Activated CD4-positive, alpha-beta T cell treated with anti-CD3 and anti-CD28 coated beads for 36 hours (primary cell): ENCODE measurements at regions not wholly inside any gene's neighbourhood (a gene's known extent, or its start where the extent isn't known, plus 50 kb on each side); places are given as distances from the start of the nearest gene placed in this dataset.
A peak's percentile ranks its signal among the peaks of the same experiment; 100 is the strongest.
"Not testable (repeated sequence)": the region's sequence is repeated elsewhere in the genome, so short reads cannot be mapped to it uniquely, and the experiment has no call there.

Experiments used
- ATAC-seq: fragments of 200-7000 bp; cut with Tn5 transposase; one replicate; pipeline ENCODE4 v1.10.0; 2021; ENCODE audit warnings: mild to moderate bottlenecking, moderate library complexity
- CTCF ChIA-PET: fragments of 350-600 bp; sonication (Branson Sonifier 250); formaldehyde crosslinking; loops from one replicate; lab custom pipeline; 2021; ENCODE audit warnings: antibody characterized with exemption; lab: Charles Lee
- POLR2A ChIA-PET: fragments of 350-600 bp; sonication (Branson Sonifier 250); formaldehyde crosslinking; loops from one replicate; lab custom pipeline; 2021; ENCODE audit warnings: antibody characterized with exemption, inconsistent platforms; lab: Charles Lee
- DNase-seq: peaks from one replicate; pipeline ENCODE4 v3.0.0-alpha.2; 2020
- H3K27ac Mint-ChIP-seq: one replicate; pipeline ENCODE4 v1.8.0; 2021; ENCODE audit warnings: mixed read lengths
- H3K27me3 Mint-ChIP-seq: one replicate; pipeline ENCODE4 v1.8.0; 2021; ENCODE audit warnings: mixed read lengths
- H3K36me3 Mint-ChIP-seq: one replicate; pipeline ENCODE4 v1.8.0; 2021; ENCODE audit warnings: low read depth, mixed read lengths
- H3K4me1 Mint-ChIP-seq: one replicate; pipeline ENCODE4 v1.8.0; 2021; ENCODE audit warnings: mixed read lengths
- H3K4me3 Mint-ChIP-seq: one replicate; pipeline ENCODE4 v1.8.0; 2021; ENCODE audit warnings: mild to moderate bottlenecking, moderate library complexity, mixed read lengths
- H3K9me3 Mint-ChIP-seq: one replicate; pipeline ENCODE4 v1.8.0; 2021; ENCODE audit warnings: low read depth, mixed read lengths
- intact Hi-C, 2 experiments: fragments of 100-400 bp; cut with DNase I in 1 of 2; cut with micrococcal nuclease in 1 of 2; formaldehyde crosslinking; loops; one replicate each; pipeline versions ENCODE4 v1.14.2 to v1.15.1; 2022 to 2024; cut with DNase I, micrococcal nuclease

- ChIA-PET POLR2A (no interaction called here), CTCF (interaction anchor here (0.6 to 1.3 kb wide), 3 partner anchors 9 to 197 kb away, joined by 3 read pairs; no protein-coding TSS in a partner anchor)
- H3K27me3 Mint-ChIP-seq: no peaks in the 10 kb centered on the region
- H3K36me3 Mint-ChIP-seq: peaks cover 23% of the 10 kb centered on the region
- H3K4me3 Mint-ChIP-seq: no peak overlapping the region
- H3K4me1 Mint-ChIP-seq: no peaks in the 10 kb centered on the region
- no peak overlapping the region for H3K27ac Mint-ChIP-seq
- DNase-seq: no peak
- ATAC-seq: no peak
- intact Hi-C loops: no loop called here
- H3K9me3 Mint-ChIP-seq: no peaks in the 10 kb centered on the region
Observed at GRCh38 chr6:144488590-144488989, 203.5 kb downstream of the UTRN start.

- no peak overlapping the region for H3K4me3 Mint-ChIP-seq
- H3K9me3 Mint-ChIP-seq: no peaks in the 10 kb centered on the region
- H3K36me3 Mint-ChIP-seq: peaks cover 33% of the 10 kb centered on the region
- peaks cover 9% of the 10 kb centered on the region for H3K4me1 Mint-ChIP-seq
- H3K27ac Mint-ChIP-seq: no peak overlapping the region
- ATAC-seq: no peak
- intact Hi-C loops: no loop called here
- ChIA-PET CTCF (no interaction called here), POLR2A (interaction anchor here (0.9 kb wide), 1 partner anchor 258 kb away, joined by 8 read pairs; no protein-coding TSS in a partner anchor)
- no peaks in the 10 kb centered on the region for H3K27me3 Mint-ChIP-seq
- no peak for DNase-seq
Observed at GRCh38 chr6:144493035-144493910, 208.1 kb downstream of the UTRN start.

GRCh38 chr6:144495076-144495475 lies 209.9 kb downstream of the UTRN start:
- H3K27me3 Mint-ChIP-seq, H3K9me3 Mint-ChIP-seq, DNase-seq, intact Hi-C loops, H3K4me3 Mint-ChIP-seq, ATAC-seq, H3K27ac Mint-ChIP-seq, POLR2A ChIA-PET, H3K4me1 Mint-ChIP-seq: not testable (repeated sequence)
- CTCF ChIA-PET: interaction anchor here (0.9 kb wide), 1 partner anchor 279 kb away, joined by 3 read pairs; no protein-coding TSS in a partner anchor
- H3K36me3 Mint-ChIP-seq: peaks cover 39% of the 10 kb centered on the region

- DNase-seq (no peak), ATAC-seq (no peak)
- H3K4me3 Mint-ChIP-seq: no peak overlapping the region
- peaks cover under 1% of the 10 kb centered on the region for H3K9me3 Mint-ChIP-seq
- H3K4me1 Mint-ChIP-seq: peaks cover 15% of the 10 kb centered on the region
- intact Hi-C loops: no loop called here
- H3K36me3 Mint-ChIP-seq: peaks cover 43% of the 10 kb centered on the region
- H3K27me3 Mint-ChIP-seq: no peaks in the 10 kb centered on the region
- peak overlapping the region; percentile 11 for H3K27ac Mint-ChIP-seq
- POLR2A ChIA-PET: interaction anchor here (0.7 kb wide), 1 partner anchor 27 kb away, joined by 4 read pairs; no protein-coding TSS in a partner anchor
- CTCF ChIA-PET: no interaction called here
Observed at GRCh38 chr6:144497650-144498049, 212.5 kb downstream of the UTRN start.

- Mint-ChIP-seq H3K36me3 (peaks cover 66% of the 10 kb centered on the region), H3K27ac (peak overlapping the region; percentile 32), H3K9me3 (peaks cover 21% of the 10 kb centered on the region), H3K27me3 (no peaks in the 10 kb centered on the region), H3K4me3 (no peak overlapping the region), H3K4me1 (peaks cover 18% of the 10 kb centered on the region)
- ChIA-PET POLR2A (no interaction called here), CTCF (interaction anchor here (0.7 to 1.3 kb wide), 2 partner anchors 21 to 273 kb away, joined by 3 read pairs; no protein-coding TSS in a partner anchor)
- peak; percentile 78 for ATAC-seq
- DNase-seq: peak; percentile 12
- intact Hi-C loops: no loop called here
Observed at GRCh38 chr6:144500892-144501291, 215.8 kb downstream of the UTRN start.

- H3K27ac Mint-ChIP-seq, DNase-seq, ATAC-seq, H3K4me3 Mint-ChIP-seq, intact Hi-C loops, H3K27me3 Mint-ChIP-seq, POLR2A ChIA-PET: not testable (repeated sequence)
- peaks cover 27% of the 10 kb centered on the region for H3K9me3 Mint-ChIP-seq
- peaks cover 10% of the 10 kb centered on the region for H3K4me1 Mint-ChIP-seq
- peaks cover 62% of the 10 kb centered on the region for H3K36me3 Mint-ChIP-seq
- CTCF ChIA-PET: interaction anchor here (0.6 to 0.7 kb wide), 2 partner anchors 23 to 506 kb away, joined by 3 read pairs; no protein-coding TSS in a partner anchor
Observed at GRCh38 chr6:144505214-144505613, 220.1 kb downstream of the UTRN start.

GRCh38 chr6:144506051-144506450 lies 220.9 kb downstream of the UTRN start:
- POLR2A ChIA-PET, H3K27me3 Mint-ChIP-seq, H3K4me1 Mint-ChIP-seq, H3K27ac Mint-ChIP-seq, ATAC-seq, DNase-seq, intact Hi-C loops, H3K4me3 Mint-ChIP-seq: not testable (repeated sequence)
- H3K36me3 Mint-ChIP-seq: peaks cover 57% of the 10 kb centered on the region
- CTCF ChIA-PET: interaction anchor here (0.7 kb wide), 1 partner anchor 505 kb away, joined by 3 read pairs; no protein-coding TSS in a partner anchor
- H3K9me3 Mint-ChIP-seq: peaks cover 27% of the 10 kb centered on the region

- ATAC-seq, CTCF ChIA-PET, intact Hi-C loops, H3K4me3 Mint-ChIP-seq, POLR2A ChIA-PET, H3K27me3 Mint-ChIP-seq, DNase-seq, H3K4me1 Mint-ChIP-seq, H3K27ac Mint-ChIP-seq: not testable (repeated sequence)
- Mint-ChIP-seq H3K36me3 (peaks cover 49% of the 10 kb centered on the region), H3K9me3 (peaks cover 25% of the 10 kb centered on the region)
Observed at GRCh38 chr6:144507772-144508312, 222.7 kb downstream of the UTRN start.

- ATAC-seq (no peak), DNase-seq (no peak)
- peaks cover 2% of the 10 kb centered on the region for H3K4me1 Mint-ChIP-seq
- ChIA-PET CTCF (no interaction called here), POLR2A (interaction anchor here (0.6 kb wide), 1 partner anchor 411 kb away, joined by 4 read pairs; no protein-coding TSS in a partner anchor)
- H3K27me3 Mint-ChIP-seq: no peaks in the 10 kb centered on the region
- no peak overlapping the region for H3K4me3 Mint-ChIP-seq
- peaks cover 6% of the 10 kb centered on the region for H3K9me3 Mint-ChIP-seq
- H3K36me3 Mint-ChIP-seq: peaks cover 25% of the 10 kb centered on the region
- no peak overlapping the region for H3K27ac Mint-ChIP-seq
- intact Hi-C loops: no loop called here
Observed at GRCh38 chr6:144510859-144511258, 225.7 kb downstream of the UTRN start.

- no peaks in the 10 kb centered on the region for H3K9me3 Mint-ChIP-seq
- no peaks in the 10 kb centered on the region for H3K4me1 Mint-ChIP-seq
- no peak overlapping the region for H3K4me3 Mint-ChIP-seq
- DNase-seq (no peak), ATAC-seq (no peak)
- intact Hi-C loops: no loop called here
- H3K27me3 Mint-ChIP-seq: no peaks in the 10 kb centered on the region
- H3K36me3 Mint-ChIP-seq: peaks cover 14% of the 10 kb centered on the region
- no peak overlapping the region for H3K27ac Mint-ChIP-seq
- ChIA-PET CTCF (no interaction called here), POLR2A (no interaction called here)
Observed at GRCh38 chr6:144515761-144516160, 230.6 kb downstream of the UTRN start.

- intact Hi-C loops: no loop called here
- DNase-seq (no peak), ATAC-seq (no peak)
- ChIA-PET CTCF (no interaction called here), POLR2A (no interaction called here)
- Mint-ChIP-seq H3K27ac (no peak overlapping the region), H3K9me3 (no peaks in the 10 kb centered on the region), H3K36me3 (peaks cover 10% of the 10 kb centered on the region), H3K27me3 (no peaks in the 10 kb centered on the region), H3K4me1 (no peaks in the 10 kb centered on the region), H3K4me3 (no peak overlapping the region)
Observed at GRCh38 chr6:144519426-144519825, 234.3 kb downstream of the UTRN start.
